GM19240 (cell line): ENCODE measurements at regions not wholly inside any gene's neighbourhood (a gene's known extent, or its start where the extent isn't known, plus 50 kb on each side); places are given as distances from the start of the nearest gene placed in this dataset.
"Not testable (repeated sequence)": the region's sequence is repeated elsewhere in the genome, so short reads cannot be mapped to it uniquely, and the experiment has no call there.

Experiments used
- DNase-seq: peaks from one replicate; pipeline ENCODE4 v3.0.0; 2011; ENCODE audit warnings: low spot score; ENCODE audit not compliant: insufficient read length

DNA sequence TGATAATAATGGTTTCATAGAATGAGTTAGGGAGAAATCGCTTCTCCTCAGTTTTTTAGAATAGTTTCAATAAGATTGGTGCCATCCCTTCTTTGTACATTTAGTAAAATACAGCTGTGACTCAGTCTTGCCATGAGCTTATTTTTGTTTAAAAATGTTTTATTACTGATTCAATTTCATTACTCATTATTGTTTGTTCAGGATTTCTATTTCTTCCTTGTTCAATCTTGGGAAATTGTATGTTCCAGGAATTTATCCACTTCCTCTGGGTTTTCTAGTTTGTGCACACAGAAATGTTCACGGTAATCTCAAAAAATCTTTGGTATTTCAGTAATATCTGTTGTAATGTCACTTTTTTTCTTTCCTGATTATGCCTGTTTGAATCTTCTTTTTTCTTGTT is 371.5 kb upstream of the SETBP1 start:
- DNase-seq: no peak

DNA sequence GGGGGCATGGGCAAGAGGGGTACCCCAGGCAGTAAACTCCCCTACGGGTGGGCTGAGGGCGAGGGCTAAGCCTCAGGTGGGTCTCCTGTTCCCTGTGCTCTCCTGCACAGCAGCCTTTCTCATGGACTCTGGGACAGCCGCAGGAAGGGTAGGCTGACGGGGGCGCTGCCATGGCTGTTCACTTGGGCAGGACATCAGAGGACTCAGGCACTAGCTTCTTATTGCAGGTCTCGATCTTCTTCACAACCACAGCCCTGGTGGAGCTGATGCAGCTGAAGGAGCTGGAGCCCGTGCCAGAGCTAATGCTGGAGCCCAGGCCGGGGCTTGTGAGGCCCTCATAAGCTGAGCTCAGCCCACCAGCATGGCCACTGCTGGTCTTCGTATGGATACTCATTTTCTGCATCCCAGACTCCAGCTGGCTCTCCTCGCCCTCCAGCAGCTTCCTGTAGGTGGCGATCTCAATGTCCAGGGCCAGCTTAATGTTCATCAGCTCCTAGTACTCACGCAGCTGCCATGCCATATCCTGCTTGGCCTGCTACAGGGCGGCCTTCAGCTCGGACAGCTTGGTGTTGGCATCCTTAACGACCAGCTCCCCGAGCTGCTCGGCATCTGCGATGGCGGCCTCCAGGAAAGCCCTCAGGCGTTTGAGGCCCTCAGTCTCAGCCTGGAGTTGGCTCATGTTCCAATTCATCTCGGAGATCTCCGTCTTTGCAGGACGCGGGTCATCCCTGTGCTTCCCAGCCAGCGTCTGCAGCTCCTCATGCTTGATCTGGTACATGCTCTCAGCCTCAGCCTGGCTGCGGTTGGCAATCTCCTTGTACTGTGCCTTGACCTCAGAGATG is 359.8 kb upstream of the SETBP1 start:
- no peak for DNase-seq

DNA sequence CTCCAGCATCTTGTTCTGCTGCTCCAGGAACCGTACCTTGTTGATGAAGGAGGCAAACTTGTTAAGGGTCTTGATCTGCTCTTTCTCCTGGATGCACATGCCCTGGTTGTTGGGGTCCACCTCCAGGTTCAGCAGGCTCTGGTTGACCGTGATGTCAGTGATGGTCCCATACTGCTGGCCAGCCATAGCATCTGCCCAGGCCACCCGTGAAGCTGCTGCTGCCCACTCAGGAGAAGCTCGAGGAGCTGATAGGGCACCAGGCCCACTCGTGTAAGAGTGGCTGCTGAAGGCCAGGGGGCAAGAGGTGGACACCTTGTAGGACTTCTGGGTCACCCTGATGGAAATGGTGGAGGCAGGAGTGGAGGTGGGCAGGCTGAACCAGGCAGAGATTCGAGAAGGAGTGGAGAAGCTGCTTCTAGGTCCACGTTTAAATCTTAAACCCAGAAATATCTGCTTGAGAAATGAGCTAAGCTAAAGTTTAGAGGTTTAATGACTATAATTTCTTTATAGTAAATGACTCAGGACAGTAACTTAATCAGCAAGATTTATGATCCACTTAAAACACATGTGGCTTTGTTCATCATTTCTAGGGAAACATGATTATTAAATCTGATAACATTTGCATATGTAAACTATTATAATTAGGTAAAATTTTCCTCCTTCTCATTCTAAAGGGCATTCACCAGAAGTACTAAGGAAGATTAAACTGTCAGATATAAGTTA is 358.7 kb upstream of the SETBP1 start:
- DNase-seq: no peak

DNA sequence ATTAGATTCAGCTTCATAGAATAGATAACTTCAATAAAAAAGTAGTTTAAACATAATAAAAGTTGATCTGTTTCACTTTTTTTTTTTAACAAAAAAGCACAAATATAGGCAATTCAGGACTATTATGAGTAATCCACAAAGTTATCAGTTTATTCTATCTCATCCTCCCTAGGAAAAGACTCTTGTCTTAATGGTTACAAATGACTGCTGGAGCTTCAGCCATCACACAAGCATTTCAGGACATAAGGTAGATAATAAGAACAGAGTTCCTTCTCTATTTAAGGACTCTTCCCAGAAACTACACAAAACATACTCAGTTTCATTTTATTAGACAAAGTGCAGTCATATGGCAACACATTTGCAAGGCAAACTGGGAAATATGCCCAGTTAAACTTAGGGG is 357.6 kb upstream of the SETBP1 start:
- no peak for DNase-seq

DNA sequence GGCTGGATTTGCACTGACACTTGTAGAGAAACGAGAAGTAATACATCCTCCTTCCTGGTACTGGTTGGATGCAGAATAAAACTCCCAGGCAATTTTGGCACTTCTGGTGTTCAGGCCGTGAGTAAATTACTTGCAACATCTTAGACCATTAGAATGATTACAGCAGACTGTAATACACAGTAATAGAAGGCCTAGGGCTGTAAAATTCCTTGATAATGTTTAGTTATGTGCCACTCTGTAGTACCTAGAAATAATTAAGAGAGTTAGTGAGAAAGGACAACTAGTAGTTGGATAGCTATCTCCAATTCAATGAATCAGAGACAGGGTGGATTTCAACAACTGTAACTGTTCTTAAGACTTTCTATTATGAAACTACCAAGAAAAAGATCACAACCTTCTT is 356.3 kb upstream of the SETBP1 start:
- no peak for DNase-seq

DNA sequence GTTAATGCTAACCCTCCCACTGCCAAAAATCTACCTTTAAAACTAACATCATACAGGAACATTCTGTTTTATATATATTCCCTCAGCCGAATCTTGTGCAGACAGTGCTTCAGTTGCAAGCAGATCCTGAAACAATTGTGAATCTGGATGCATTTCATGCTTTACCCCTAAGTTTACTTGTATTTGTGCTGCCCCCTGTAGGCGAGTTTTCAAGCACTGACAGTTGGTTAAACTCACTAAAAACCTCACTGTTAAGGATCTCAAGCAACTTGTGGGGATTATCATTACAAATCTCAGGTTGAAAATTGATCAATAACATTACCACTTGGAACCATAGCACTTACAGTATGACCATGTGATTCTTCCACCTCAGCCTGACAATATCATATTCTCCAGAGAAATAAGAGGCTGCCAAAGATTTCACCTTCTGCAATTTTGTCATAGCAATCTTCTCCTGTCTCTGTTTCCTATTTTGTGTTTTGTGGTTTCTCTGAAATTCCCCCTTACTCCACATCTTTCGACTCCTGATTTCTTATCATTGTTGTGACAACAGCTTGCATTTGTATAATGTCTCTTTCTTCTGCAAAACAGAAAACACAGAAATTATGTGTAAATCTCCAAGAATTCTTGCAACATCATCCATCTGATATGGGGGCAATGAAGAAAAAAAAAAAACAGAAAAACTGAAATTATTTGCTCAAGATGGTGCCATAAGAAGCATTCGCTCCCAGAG is 354.6 kb upstream of the SETBP1 start:
- DNase-seq: no peak

DNA sequence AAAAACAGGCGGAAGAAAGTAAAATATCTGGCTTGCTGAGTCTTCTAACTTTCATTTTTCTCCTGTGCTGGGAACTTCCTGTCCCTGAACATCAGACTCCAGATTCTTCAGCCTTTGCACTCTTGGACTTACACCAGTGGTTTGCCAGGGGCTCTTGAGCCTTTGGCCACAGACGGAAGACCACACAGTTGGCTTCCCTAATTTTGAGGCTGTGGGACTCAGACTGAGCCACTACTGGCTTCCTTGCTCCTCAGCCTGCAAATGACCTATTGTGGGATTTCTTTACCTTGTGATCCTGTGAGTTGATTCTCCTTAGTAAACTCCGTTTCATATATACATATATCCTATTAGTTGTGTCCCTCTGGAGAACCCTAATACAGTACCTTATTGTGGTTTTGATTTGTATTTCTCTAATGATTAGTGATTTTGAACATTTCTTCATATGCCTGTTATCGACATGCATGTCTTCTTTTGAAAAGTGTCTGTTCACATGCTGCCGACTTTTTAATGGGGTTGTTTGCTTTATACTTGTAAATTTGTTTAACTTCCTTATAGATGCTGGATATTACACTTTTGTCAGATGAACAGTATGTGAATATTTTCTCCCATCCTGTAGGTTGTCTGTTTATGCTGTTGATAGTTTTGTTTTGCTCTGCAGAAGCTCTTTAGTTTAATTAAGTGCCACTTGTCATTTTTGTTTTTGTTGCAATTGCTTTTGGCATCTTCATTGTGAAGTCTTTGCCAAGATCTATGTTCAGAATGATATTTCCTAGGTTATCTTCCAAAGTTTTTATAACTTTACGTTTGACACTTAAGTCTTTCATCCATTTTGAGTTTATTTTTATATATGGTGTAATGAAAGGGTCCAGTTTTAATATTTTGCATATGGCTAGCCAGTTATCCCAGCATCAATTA is 348.8 kb upstream of the SETBP1 start:
- DNase-seq: no peak

DNA sequence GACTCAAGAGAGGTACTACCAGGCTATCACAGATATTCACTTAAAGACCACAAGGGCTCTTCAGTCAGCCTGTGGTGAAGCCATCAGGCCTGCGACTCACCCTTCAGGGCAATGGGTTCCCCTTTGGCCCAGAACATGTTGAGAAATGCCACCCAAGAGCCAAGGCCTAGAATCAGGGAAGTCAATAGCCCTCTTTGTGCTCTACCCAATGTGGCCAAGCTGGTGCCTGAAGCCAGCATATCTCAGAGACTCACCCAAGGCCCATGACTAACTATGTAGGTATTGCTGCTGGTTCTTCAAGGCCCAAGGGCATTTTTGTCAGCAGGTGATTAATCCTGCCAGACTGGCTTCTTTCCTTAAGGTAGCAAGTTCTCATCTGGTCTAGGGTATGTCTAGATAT is 338.9 kb upstream of the SETBP1 start:
- no peak for DNase-seq

DNA sequence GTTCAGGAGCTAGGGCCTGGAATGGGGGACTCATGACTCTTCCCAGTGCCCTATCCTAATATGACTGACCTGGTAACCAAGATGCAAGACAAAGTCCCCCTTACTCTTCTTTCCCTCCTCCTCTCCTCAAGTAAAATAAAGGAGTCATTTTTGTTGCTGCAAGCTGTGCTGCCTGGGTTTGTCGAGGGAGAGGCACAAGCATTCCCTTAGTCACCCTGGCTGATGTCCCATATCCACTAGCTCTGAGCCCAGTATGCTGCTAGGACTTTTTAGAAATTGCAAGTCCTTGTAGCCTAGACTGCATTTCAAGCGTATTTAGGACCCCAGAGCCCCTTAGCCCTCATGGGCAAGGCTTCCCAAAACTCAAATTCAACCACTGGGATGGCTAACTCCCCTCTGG is 338.5 kb upstream of the SETBP1 start:
- no peak for DNase-seq

DNA sequence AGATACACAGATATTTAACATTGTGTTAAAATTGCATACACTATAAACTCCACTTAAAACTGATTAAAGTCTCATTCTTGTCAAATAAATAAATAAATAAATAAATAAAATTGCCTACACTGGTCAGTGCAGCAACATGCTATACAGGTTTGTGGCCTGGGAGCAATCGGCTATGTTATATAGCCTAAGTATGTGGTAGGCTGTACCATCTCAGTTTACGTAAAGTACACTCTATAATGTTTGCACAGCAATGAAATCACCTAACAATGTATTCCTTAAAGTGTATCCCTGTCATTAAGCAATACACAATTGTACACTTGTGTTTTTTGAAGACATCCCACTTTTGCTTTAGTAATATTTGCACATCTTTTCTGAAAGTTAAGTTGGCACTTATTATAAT is 337.7 kb upstream of the SETBP1 start:
- DNase-seq: no peak

DNA sequence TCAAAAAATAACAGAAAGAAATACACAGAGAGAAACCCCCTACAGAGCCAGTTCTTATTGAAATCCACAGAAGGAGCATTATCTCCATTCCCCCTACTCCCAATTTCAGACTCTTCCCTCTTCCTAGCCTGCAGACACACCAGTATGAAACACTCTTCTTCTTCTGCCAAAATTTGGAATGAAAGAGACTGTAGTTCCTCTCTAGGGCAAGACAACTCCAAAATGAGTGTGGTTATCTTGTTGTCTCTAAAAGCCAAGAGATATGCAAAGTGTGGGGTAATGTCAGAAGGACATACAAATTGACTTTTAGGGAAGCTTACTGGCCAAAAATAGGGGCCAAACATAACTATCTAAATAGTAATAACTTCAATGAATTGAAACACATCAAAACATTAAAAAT is 337.1 kb upstream of the SETBP1 start:
- no peak for DNase-seq

DNA sequence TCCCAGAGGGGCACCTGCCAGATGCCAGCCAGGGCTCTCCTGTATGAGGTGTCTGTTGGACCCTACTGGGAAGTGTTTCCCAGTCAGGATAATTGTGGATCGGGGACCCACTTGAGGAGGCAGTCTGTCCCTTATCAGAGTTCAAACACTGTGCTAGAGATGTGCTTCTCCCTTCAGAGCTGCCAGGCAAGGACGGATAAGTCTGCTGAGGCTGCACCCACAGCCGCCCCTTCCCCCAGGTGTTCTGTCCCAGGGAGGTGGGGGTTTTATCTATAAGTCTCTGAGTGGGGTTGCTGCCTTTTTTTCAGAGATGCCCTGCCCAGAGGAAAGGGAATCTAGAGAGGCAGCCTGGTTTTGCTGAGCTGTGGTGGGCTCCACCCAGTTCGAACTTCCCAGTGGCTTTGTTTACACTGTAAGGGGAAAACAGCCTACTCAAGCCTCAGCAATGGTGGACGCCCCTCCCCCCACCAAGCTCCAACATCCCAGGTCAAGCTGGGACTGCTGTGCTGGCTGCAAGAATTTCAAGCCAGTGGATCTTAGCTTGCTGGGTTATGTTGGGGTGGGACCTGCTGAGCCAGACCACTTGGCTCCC is 324.0 kb upstream of the SETBP1 start:
- no peak for DNase-seq

DNA sequence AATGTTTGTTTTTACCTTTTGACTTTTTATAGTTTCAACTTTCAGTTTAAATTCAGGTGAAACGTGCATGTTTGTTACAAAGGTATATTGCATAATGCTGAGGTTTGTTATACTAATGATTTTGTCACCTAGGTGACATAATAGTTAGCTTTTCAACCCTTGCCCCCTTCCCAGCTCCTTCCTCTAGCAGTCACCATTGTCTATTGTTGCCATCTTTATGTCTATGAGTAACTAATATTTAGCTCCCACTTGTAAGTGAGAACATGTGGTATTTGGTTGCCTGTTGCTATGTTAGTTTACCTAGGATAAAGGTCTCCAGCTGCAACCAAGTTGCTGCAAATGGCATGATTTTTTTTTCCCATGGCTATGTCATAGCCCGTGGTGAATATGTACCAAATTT is 322.3 kb upstream of the SETBP1 start:
- DNase-seq: no peak

DNA sequence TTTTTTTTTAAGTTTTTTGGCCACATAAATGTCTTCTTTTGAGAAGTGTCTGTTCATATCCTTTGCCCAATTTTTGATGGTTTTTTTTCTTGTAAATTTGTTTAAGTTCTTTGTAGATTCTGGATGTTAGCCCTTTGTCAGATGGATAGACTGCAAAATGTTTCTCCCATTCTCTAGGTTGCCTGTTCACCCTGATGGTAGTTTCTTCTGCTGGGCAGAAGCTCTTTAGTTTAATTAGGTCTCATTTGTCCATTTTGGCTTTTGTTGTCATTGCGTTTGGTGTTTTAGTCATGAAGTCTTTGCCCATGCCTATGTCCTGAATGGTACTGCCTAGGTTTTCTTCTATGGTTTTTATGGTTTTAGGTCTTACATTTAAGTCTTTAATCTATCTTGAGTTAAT is 320.9 kb upstream of the SETBP1 start:
- DNase-seq: not testable (repeated sequence)

DNA sequence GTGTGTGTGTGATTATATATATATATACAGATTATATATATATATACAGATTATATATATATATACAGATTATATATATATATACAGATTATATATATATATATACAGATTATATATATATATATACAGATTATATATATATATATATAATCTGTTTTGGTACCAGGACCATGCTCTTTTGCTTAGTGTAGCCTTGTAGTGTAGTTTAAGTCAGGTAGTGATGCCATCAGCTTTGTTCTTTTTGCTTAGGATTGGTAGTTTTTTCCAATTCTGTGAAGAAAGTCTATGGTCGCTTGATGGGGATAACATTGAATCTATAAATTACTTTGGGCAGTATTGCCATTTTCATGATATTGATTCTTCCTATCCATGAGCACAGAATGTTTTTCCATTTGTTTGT is 318.5 kb upstream of the SETBP1 start:
- not testable (repeated sequence) for DNase-seq

DNA sequence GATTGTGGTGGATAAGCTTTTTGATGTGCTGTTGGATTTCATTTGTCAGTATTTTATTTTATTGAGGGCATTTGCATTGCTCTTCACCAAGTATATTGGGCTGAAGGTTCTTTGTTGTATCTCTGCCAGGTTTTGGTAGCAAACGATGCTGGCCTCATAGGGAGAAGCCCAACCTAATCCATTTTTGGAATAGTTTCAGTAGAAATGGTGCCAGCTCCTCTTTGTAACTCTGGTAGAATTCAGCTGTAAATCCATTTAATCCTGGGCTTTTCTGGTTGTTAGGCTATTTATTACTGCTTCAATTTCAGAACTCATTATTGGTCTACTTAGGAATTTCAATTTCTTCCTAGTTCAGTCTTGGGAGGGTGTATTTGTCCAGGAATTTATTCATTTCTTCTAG is 309.8 kb upstream of the SETBP1 start:
- DNase-seq: no peak

DNA sequence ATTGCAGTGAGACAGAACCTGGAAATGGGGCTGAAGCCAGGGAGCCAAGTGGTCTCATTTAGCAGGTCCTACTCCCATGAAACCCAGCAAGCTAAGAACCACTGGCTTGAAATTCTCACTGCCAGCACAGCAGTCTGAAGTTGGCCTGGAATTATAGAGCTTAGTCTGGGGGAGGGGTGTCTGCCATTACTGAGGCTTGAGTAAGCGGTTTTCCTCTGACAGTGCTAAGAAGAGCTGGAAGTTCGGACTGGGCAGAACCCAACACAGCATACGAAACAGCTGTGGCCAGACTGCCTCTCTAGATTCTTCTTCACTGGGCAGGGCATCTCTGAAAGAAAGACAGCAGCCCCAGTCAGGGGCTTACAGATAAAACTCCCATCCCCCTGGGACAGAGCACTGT is 305.7 kb upstream of the SETBP1 start:
- DNase-seq: no peak

DNA sequence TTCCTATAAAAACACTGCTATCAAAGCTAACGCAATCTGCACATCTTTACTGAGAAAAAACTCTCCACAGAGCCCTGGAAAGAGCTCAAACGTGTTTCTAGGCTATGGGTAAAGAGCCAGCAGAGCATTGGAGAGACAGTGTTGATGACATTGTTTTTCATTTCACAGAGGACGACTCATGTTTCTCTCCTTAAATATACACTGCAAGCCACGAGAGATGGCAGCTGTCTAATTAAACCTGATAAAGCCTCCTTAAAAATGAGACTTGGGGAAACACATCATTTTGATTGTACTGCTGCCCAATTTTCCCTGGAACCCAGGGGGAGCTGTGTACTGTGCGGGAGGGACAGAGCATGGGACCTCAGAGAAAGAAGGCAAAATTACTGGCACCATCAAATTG is 294.3 kb upstream of the SETBP1 start:
- DNase-seq: no peak

DNA sequence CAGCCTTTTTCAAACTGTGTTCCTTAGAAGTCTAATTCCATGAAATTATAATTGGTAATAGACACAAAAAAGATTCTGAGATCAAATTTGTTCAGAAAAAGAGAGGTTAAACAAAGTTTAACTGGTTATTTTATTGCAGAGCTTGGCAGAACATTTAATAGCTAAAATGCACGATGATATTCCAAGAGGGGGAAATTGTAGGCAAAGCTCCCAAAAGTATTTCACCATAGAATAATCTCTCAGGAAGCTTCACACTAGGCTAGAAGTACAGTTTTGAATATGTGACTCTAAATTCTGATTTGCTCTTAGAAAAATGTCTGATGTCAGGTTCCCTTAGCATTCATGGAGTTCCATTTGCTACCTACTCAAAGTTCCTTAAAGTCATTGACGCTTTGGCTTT is 292.4 kb upstream of the SETBP1 start:
- no peak for DNase-seq

DNA sequence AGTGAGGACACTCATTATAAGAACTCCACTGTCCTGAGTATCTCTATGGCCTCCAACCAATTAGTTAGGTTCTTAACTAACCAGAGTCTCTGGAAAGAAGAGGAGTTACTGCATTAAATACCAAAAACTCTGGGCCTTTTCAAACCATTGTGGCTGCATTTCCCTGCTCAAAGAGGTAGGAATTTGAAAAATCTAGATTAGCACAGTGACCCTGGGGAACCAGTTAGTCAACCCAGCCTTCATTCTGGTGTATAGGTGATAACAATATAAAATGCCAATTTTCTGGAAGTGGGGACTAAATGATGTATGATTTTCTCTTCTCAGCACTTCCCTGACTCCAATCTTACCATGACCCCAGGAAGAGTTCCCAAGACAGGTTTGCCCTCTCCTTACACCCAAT is 287.8 kb upstream of the SETBP1 start:
- no peak for DNase-seq

DNA sequence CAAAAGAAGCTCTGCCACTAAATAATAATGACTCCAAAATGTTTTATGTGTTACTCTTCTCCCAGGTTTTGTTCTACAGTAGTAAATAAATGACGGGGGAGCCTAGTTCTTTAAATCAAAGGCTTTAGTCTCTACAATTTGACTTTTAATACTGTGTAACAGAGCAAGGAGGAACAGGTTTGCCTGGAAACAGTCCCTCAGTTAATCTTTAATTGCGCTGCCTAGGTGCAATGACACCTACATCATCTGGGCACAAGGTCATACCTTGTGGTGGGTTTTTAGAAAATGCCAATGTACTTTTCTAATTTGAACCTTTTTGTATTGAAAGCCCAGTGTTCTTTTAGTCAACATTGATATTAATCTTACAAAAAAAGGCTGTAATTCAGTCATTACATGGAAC is 287.3 kb upstream of the SETBP1 start:
- no peak for DNase-seq
